Glomerular visceral epithelial cell (primary cell): ENCODE measurements at regions not wholly inside any gene's neighbourhood (a gene's known extent, or its start where the extent isn't known, plus 50 kb on each side); places are given as distances from the start of the nearest gene placed in this dataset.

Experiments used
- DNase-seq: peaks from one replicate; pipeline ENCODE4 v3.0.0-alpha.2; 2016; ENCODE audit errors: extremely low spot score

GRCh38 chr12:96132819-96133218 is 61.4 kb upstream of the ELK3 start:
- DNase-seq = no peak

- DNase-seq = no peak
Observed at GRCh38 chr12:96134200-96134599, 60.0 kb upstream of the ELK3 start.

GRCh38 chr12:96136161-96136560 is 58.0 kb upstream of the ELK3 start:
- DNase-seq = peak; percentile 90

DNA sequence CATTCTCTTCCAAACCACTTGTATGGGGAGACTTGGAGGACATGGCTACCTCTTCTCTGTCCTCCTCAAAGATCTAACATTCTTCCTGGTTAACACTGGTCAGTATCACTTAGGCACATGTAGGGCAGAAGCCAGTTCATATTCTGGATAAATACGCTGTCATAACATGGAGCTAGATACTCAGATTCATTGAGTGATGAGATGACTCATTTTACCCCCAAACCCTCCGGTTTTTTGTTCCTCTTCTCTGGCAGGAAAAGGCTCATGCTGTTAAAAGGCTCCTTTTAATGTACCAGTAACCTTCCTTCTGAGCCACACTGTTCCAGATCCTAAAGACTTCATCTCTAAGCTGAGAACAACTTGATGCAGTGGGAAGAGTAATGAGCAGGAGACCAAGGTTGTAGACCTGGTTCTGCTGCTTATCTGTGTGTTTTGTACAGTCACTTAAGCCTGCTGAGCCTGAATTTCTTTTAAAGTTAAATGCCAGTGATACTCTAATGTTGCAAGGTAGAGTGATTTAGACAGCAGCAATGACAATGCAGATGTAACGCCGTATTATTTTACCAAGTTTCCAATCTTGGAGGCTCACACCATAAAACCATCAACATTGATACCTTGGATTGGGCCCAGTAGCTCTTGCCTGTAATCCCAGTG is 57.3 kb upstream of the ELK3 start:
- peak; percentile 21 for DNase-seq

DNA sequence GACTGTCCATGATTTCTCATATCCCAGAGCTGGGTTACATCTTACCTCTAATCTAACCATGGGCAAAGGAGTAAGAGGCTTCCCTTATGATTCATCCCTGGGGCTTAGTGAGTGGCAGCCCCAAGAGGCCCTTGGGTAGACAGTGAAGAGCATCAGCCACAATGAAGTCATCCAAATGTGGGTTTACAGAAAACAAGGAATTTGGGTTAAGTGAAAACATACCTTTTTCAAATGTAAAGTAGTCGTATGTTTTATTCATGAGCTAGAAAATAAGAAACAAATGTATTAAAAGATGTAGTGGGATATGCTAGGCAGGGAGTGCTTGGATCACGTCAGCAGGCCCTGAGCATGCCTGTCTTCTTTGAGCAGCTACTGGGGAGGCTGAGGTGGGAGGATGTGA is 54.0 kb upstream of the ELK3 start:
- DNase-seq = peak; percentile 79

GRCh38 chr12:96141216-96141912 is 52.8 kb upstream of the ELK3 start:
- DNase-seq = peak; percentile 73

GRCh38 chr12:96143392-96143791 is 50.8 kb upstream of the ELK3 start:
- DNase-seq = no peak

DNA sequence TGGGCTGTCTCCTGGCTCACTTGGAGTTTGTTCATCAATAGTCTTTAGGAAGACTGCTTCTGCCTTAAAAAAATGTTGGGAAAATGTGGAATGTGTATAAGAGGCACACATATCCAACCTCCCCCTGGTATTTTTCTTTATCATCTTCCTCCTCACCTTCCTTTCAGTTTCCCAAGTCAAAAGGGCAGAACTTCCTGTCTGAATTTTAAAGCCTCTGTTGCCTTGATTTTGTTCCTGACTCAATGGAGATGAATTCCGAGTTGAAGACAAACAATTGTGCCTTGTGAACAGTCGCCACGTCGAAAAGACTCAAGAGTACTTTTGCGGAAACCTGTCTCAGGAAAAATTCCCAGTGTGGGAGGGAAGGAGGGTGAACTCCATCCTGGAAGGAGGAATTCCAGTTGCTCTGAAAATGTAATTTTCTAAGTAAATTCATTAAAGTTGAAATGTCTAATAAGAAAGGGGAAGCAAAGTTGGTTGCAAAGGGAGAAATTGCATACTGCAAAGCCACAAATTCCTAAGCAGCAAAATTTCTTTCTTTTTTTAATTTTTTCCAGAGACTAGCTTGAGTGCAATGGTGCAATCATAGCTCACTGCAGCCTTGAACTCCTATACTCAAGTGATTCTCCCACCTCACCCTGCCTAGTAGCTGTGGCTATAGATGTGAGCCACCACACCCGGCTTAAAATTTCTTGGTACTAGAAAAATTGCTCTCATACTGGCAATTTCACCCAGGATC is 50.2 kb upstream of the ELK3 start:
- no peak for DNase-seq
